Vagina (tissue), 2 donors: ENCODE measurements at regions not wholly inside any gene's neighbourhood (a gene's known extent, or its start where the extent isn't known, plus 50 kb on each side); places are given as distances from the start of the nearest gene placed in this dataset.

Experiments
- CTCF ChIP-seq, 3 experiments: fragments of 450-650 bp in 2 of 3; fragments of 200-600 bp in 1 of 3; sonication (generic) in 1 of 3; IDR thresholded peaks; one replicate each; pipeline ENCODE4 v1.5.1; 2017 to 2019; ENCODE audit warnings: antibody characterized with exemption in 3 of 3, mild to moderate bottlenecking in 2 of 3, moderate library complexity in 2 of 3
- POLR2A ChIP-seq, 2 donors: fragments of 450-650 bp; IDR thresholded peaks; one replicate each; pipeline ENCODE4 v1.6.1; 2017; ENCODE audit warnings: antibody characterized with exemption in 2 of 2, mild to moderate bottlenecking in 2 of 2, moderate library complexity in 2 of 2
- POLR2AphosphoS5 ChIP-seq, 2 donors: sonication (generic); formaldehyde crosslinking; IDR thresholded peaks; one replicate each; pipeline ENCODE4 v1.9.0; 2017; ENCODE audit warnings: antibody characterized with exemption in 2 of 2, mild to moderate bottlenecking in 2 of 2, low read depth in 1 of 2; ENCODE audit not compliant: insufficient read depth in 1 of 2

GRCh38 chr2:175373729-175374128, 192.2 kb upstream of the ATP5MC3 start:
- TF ChIP-seq CTCF (IDR thresholded peaks at IDR 0.05): no peak
- no peak for TF ChIP-seq POLR2A (IDR thresholded peaks at IDR 0.05)
- TF ChIP-seq POLR2AphosphoS5 (IDR thresholded peaks at IDR 0.05; ENCODE audit: insufficient read depth in 1 of 2, low read depth in 1 of 2): no peak
